ENCODE measurements at regions not wholly inside any gene's neighbourhood (a gene's known extent, or its start where the extent isn't known, plus 50 kb on each side); places are given as distances from the start of the nearest gene placed in this dataset.

GRCh38 chr5:99814321-99815063 is 720.7 kb upstream of the FAM174A start:
- TF ChIP-seq CTCF (IDR thresholded peaks at IDR 0.05), result no peak
- no peak for TF ChIP-seq POLR2A (IDR thresholded peaks at IDR 0.05)
